ENCODE measurements at regions not wholly inside any gene's neighbourhood (a gene's known extent, or its start where the extent isn't known, plus 50 kb on each side); places are given as distances from the start of the nearest gene placed in this dataset.

GRCh38 chr6:11413117-11413687 is 124.3 kb upstream of the TMEM170B start:
- no peak for TF ChIP-seq CTCF (IDR thresholded peaks at IDR 0.05; ENCODE audit: insufficient read depth, low read length, poor library complexity, severe bottlenecking)
- no peaks in the 10 kb centered on the region for H3K27me3 ChIP-seq (ENCODE audit: control insufficient read depth, insufficient read depth, low read length)
- H3K4me3 ChIP-seq (ENCODE audit: low read depth, low read length) = no peak overlapping the region
- H3K36me3 ChIP-seq (ENCODE audit: control insufficient read depth, insufficient read depth, low read length) = no peaks in the 10 kb centered on the region
- DNase-seq (ENCODE audit: low read depth) = no peak

GRCh38 chr6:11412616-11413015 is 124.9 kb upstream of the TMEM170B start:
- Histone ChIP-seq H3K27me3 (ENCODE audit: control insufficient read depth, insufficient read depth, low read length) (no peaks in the 10 kb centered on the region), H3K4me3 (ENCODE audit: low read depth, low read length) (no peak overlapping the region), H3K36me3 (ENCODE audit: control insufficient read depth, insufficient read depth, low read length) (no peaks in the 10 kb centered on the region)
- DNase-seq (ENCODE audit: low read depth) = no peak
- TF ChIP-seq CTCF (IDR thresholded peaks at IDR 0.05; ENCODE audit: insufficient read depth, low read length, poor library complexity, severe bottlenecking) = no peak

GRCh38 chr6:11412011-11412424 is 125.5 kb upstream of the TMEM170B start:
- Histone ChIP-seq H3K27me3 (ENCODE audit: control insufficient read depth, insufficient read depth, low read length) (no peaks in the 10 kb centered on the region), H3K4me3 (ENCODE audit: low read depth, low read length) (no peak overlapping the region), H3K36me3 (ENCODE audit: control insufficient read depth, insufficient read depth, low read length) (no peaks in the 10 kb centered on the region)
- no peak for TF ChIP-seq CTCF (IDR thresholded peaks at IDR 0.05; ENCODE audit: insufficient read depth, low read length, poor library complexity, severe bottlenecking)
- no peak for DNase-seq (ENCODE audit: low read depth)

DNA sequence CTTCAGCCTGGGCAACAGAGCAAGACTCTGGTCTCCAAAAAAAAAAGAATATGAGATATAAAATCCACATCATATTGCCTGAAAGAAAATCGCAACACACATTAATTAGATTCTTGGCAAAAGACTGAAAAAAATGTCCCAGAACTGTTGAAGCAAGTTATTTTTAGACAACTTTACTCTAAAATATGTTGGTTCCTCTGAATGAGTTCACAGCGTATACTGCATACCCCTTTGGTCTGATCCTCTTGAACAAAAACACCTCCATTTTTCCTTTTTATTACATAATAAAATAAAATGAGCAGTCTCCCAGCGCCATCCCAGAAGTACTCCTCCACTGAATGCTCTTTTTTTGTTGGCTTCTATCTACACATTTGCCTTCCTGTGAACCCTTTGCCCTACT is 126.0 kb upstream of the TMEM170B start:
- no peak for DNase-seq (ENCODE audit: low read depth)
- Histone ChIP-seq H3K4me3 (ENCODE audit: low read depth, low read length) (no peak overlapping the region), H3K36me3 (ENCODE audit: control insufficient read depth, insufficient read depth, low read length) (no peaks in the 10 kb centered on the region), H3K27me3 (ENCODE audit: control insufficient read depth, insufficient read depth, low read length) (no peaks in the 10 kb centered on the region)
- TF ChIP-seq CTCF (IDR thresholded peaks at IDR 0.05; ENCODE audit: insufficient read depth, low read length, poor library complexity, severe bottlenecking) = no peak

GRCh38 chr6:11410539-11411307 is 126.8 kb upstream of the TMEM170B start:
- H3K4me3 ChIP-seq (ENCODE audit: low read depth, low read length) = no peak overlapping the region
- no peak for TF ChIP-seq CTCF (IDR thresholded peaks at IDR 0.05; ENCODE audit: insufficient read depth, low read length, poor library complexity, severe bottlenecking)
- H3K27me3 ChIP-seq (ENCODE audit: control insufficient read depth, insufficient read depth, low read length) = no peaks in the 10 kb centered on the region
- H3K36me3 ChIP-seq (ENCODE audit: control insufficient read depth, insufficient read depth, low read length) = no peaks in the 10 kb centered on the region
- DNase-seq (ENCODE audit: low read depth) = no peak

DNA sequence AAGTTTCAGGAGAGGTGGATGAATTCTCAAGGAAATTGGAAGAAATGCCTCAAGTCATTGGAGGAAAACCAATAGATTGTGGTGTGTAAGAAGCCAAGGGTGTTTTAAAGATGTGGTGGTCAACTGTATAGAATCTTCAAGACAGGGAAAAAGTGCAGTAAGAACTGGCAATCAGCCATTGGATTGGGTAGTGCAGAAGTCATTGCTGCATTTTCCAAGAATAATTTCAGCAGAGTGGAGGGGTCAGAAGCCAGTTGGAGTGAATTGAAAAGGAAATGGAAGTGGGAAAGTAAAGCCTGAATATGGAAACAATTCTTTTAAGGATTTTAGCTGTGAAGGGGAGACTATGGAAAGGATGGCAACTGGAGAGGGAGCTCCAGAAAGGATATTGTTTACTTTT is 128.2 kb upstream of the TMEM170B start:
- TF ChIP-seq CTCF (IDR thresholded peaks at IDR 0.05; ENCODE audit: insufficient read depth, low read length, poor library complexity, severe bottlenecking) = no peak
- no peak for DNase-seq (ENCODE audit: low read depth)
- H3K36me3 ChIP-seq (ENCODE audit: control insufficient read depth, insufficient read depth, low read length) = no peaks in the 10 kb centered on the region
- H3K27me3 ChIP-seq (ENCODE audit: control insufficient read depth, insufficient read depth, low read length) = no peaks in the 10 kb centered on the region
- H3K4me3 ChIP-seq (ENCODE audit: low read depth, low read length) = no peak overlapping the region
